ENCODE measurements at regions not wholly inside any gene's neighbourhood (a gene's known extent, or its start where the extent isn't known, plus 50 kb on each side); places are given as distances from the start of the nearest gene placed in this dataset.

- no peak for DNase-seq (ENCODE audit: low read depth)
These were observed 181.5 kb upstream of the ZBED5 start for GRCh38 chr11:11039208-11039965.

- DNase-seq (ENCODE audit: low read depth): no peak
These were observed 180.9 kb upstream of the ZBED5 start for GRCh38 chr11:11038782-11039181.

- DNase-seq (ENCODE audit: low read depth): no peak
These were observed 180.5 kb upstream of the ZBED5 start for GRCh38 chr11:11038352-11038751.

GRCh38 chr11:11036848-11037732 is 179.2 kb upstream of the ZBED5 start:
- no peak for DNase-seq (ENCODE audit: low read depth)

GRCh38 chr11:11036185-11036847 is 178.5 kb upstream of the ZBED5 start:
- no peak for DNase-seq (ENCODE audit: low read depth)

GRCh38 chr11:11035331-11035730 is 177.5 kb upstream of the ZBED5 start:
- DNase-seq (ENCODE audit: low read depth): no peak

GRCh38 chr11:11034476-11034875 is 176.6 kb upstream of the ZBED5 start:
- DNase-seq (ENCODE audit: low read depth): no peak

GRCh38 chr11:11032066-11032465 is 174.2 kb upstream of the ZBED5 start:
- no peak for DNase-seq (ENCODE audit: low read depth)

GRCh38 chr11:11029027-11029426 is 171.2 kb upstream of the ZBED5 start:
- no peak for DNase-seq (ENCODE audit: low read depth)

- peak; percentile 40 for DNase-seq (ENCODE audit: low read depth)
These were observed 170.3 kb upstream of the ZBED5 start for GRCh38 chr11:11028017-11028692.

GRCh38 chr11:11027288-11027687 is 169.4 kb upstream of the ZBED5 start:
- DNase-seq (ENCODE audit: low read depth): no peak

GRCh38 chr11:11025087-11025486 is 167.2 kb upstream of the ZBED5 start:
- no peak for DNase-seq (ENCODE audit: low read depth)

- no peak for DNase-seq (ENCODE audit: low read depth)
These were observed 164.4 kb upstream of the ZBED5 start for GRCh38 chr11:11022125-11022730.

GRCh38 chr11:11021563-11021962 is 163.7 kb upstream of the ZBED5 start:
- DNase-seq (ENCODE audit: low read depth): no peak

GRCh38 chr11:11020747-11021149 is 162.9 kb upstream of the ZBED5 start:
- no peak for DNase-seq (ENCODE audit: low read depth)

- DNase-seq (ENCODE audit: low read depth): no peak
These were observed 162.4 kb upstream of the ZBED5 start for GRCh38 chr11:11020219-11020726.

GRCh38 chr11:11016943-11017342 is 159.1 kb upstream of the ZBED5 start:
- no peak for DNase-seq (ENCODE audit: low read depth)

GRCh38 chr11:11016068-11016467 is 158.2 kb upstream of the ZBED5 start:
- no peak for DNase-seq (ENCODE audit: low read depth)

- no peak for DNase-seq (ENCODE audit: low read depth)
These were observed 153.8 kb upstream of the ZBED5 start for GRCh38 chr11:11011617-11012016.

GRCh38 chr11:11010624-11011127 is 152.8 kb upstream of the ZBED5 start:
- no peak for DNase-seq (ENCODE audit: low read depth)

- no peak for DNase-seq (ENCODE audit: low read depth)
These were observed 151.3 kb upstream of the ZBED5 start for GRCh38 chr11:11009179-11009578.
